Ovary (tissue), 3 donors: ENCODE measurements at regions not wholly inside any gene's neighbourhood (a gene's known extent, or its start where the extent isn't known, plus 50 kb on each side); places are given as distances from the start of the nearest gene placed in this dataset.

ENCODE experiments used
- EP300 ChIP-seq: sonication (generic); formaldehyde crosslinking; IDR thresholded peaks from one replicate; pipeline ENCODE4 v1.6.1; 2017; ENCODE audit warnings: antibody characterized with exemption
- POLR2A ChIP-seq: fragments of 450-650 bp; IDR thresholded peaks from one replicate; pipeline ENCODE4 v1.6.1; 2017; ENCODE audit warnings: antibody characterized with exemption, mild to moderate bottlenecking, moderate library complexity
- TF ChIP-seq, protein P1 (sequence below), 3 donors: fragments of 450-650 bp in 2 of 3; fragments of 200-600 bp in 1 of 3; IDR thresholded peaks; one replicate each; pipeline versions ENCODE4 v1.5.1 to v1.8.0; 2016 to 2022; ENCODE audit warnings: antibody characterized with exemption in 3 of 3, mild to moderate bottlenecking in 1 of 3
- donor health status: DM: no; HTN: no; CAD: no.

DNA sequence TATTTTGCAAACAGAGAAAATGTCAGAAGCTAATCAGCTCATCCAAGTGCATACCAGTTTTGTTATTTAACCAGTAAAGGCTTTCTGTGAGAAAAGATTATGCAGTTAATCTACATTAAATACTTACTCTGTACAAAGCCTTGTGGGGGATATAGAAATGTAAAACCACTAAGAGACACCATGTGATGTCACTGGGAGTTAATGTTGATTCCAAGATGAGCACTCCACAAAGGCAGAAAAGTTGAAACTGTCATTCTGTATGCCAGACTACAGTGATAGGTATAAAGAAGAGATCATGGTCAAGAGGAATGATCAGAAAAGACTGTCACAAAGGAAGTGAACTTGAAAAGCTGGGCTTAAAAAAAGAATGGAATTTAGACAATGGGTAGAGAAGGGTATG, 100.3 kb upstream of the SGIP1 start:
- TF ChIP-seq, protein P1, sequence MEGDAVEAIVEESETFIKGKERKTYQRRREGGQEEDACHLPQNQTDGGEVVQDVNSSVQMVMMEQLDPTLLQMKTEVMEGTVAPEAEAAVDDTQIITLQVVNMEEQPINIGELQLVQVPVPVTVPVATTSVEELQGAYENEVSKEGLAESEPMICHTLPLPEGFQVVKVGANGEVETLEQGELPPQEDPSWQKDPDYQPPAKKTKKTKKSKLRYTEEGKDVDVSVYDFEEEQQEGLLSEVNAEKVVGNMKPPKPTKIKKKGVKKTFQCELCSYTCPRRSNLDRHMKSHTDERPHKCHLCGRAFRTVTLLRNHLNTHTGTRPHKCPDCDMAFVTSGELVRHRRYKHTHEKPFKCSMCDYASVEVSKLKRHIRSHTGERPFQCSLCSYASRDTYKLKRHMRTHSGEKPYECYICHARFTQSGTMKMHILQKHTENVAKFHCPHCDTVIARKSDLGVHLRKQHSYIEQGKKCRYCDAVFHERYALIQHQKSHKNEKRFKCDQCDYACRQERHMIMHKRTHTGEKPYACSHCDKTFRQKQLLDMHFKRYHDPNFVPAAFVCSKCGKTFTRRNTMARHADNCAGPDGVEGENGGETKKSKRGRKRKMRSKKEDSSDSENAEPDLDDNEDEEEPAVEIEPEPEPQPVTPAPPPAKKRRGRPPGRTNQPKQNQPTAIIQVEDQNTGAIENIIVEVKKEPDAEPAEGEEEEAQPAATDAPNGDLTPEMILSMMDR (IDR thresholded peaks at IDR 0.05): no peak
- TF ChIP-seq POLR2A: no peak
- no peak for TF ChIP-seq EP300
